ENCODE measurements at regions not wholly inside any gene's neighbourhood (a gene's known extent, or its start where the extent isn't known, plus 50 kb on each side); places are given as distances from the start of the nearest gene placed in this dataset.
"Not testable (repeated sequence)": the region's sequence is repeated elsewhere in the genome, so short reads cannot be mapped to it uniquely, and the experiment has no call there.

- TF ChIP-seq CTCF, POLR2AphosphoS5, EP300, POLR2A (IDR thresholded peaks at IDR 0.05): not testable (repeated sequence)
Measured at GRCh38 chr4:188797011-188797410, 657.8 kb downstream of the TRIML1 start.
